HG02884 (cell line): ENCODE measurements at regions not wholly inside any gene's neighbourhood (a gene's known extent, or its start where the extent isn't known, plus 50 kb on each side); places are given as distances from the start of the nearest gene placed in this dataset.

Experiments
- ATAC-seq: cut with Tn5 transposase; IDR thresholded peaks from one replicate; pipeline ENCODE4 v1.9.1; 2021; ENCODE audit warnings: mild to moderate bottlenecking, moderate library complexity; ENCODE audit not compliant: unreplicated experiment

DNA sequence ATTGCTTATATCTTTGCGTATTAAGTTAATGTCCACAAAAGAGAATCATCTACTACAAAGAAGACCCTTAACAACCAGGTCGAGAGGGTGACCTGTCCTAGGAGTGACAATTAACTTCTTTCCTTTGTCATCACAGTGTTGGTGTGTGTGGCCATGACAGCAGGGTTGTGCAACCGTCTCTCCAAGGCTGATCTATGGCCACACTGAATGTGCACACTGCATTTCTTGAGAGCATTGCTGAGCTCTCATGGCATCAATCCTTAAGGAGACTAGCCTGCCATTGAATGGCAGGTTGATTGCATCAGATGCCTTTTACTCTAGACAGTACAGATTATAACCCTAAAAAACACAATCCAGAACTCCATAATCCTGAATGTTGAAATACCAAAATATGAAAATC, 86.5 kb upstream of the OLFM3 start:
- no peak for ATAC-seq

DNA sequence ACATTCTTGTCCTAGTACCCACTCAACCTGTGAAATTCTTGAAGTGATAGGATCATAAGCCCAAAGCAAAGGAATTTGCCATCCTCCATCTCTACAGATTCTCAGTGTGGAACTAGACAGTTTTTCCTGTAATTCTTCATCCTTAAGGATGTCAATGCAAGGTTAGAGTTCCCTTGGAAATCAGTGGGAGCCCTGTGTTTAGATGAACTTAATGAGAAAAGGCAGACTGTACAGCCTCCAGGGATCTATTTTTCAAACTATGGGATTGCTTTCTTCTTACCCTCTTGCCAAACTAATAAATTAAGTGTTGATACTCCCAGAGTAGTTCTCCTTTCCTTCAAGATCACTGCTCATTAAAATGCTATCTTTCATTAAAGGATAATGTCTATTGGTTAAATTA, 78.1 kb upstream of the OLFM3 start:
- ATAC-seq, result no peak

DNA sequence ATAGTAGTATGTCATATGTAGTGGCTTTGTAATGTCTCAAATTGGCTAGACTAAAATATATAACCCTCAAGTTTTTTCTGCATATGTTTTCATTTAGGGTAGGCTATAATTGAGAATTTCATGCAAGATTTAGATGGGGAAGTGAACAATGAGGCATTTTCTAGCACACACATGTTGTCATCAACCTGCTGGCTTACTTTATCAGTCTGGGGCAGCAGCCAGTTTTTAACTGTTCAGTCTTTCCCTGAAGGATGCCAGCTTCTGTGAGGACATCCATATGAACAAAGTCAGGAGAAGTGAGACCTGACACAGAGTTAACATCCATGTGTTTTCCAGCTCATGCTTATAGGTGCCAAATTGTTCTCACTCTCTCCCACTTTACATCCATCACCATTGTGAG, 74.7 kb upstream of the OLFM3 start:
- no peak for ATAC-seq

DNA sequence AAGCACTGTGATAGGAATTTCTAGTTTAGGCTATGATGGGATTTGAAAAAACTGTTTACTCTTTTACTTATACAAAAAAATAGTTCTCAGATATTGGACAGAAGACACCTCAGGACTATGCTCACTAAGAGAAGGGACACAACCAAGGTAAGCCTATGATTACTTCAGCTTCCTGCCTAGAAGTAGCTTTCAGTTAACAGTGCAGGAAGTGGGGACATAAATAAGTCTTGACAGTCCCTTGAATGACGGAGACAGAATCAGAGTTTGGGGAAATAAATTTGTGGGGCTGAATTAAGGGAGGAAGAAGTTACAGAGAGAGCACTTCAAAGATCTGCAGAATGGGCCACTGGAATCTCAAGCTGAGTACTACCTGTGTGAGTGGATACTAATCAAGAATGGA, 53.8 kb upstream of the OLFM3 start:
- ATAC-seq, result no peak

DNA sequence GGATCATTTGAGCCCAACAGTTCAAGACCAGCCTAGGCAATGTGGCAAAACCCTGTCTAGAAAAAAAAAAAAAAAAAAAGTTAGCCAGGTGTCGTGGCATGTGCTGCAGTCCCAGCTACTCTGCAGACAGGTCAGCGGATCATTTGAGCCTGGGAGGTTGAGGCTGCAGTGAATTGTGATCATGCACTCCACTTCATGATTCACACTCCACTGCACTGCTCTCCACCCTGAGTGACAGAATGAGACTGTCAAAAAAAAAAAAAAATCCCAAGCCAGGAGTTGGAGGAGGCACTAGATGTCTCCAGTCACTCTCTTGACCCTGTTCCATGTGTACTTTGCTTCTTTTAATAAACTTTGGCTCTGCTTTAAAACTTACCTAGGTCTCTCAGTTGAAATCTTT, 51.0 kb upstream of the OLFM3 start:
- no peak for ATAC-seq
